ENCODE measurements at regions not wholly inside any gene's neighbourhood (a gene's known extent, or its start where the extent isn't known, plus 50 kb on each side); places are given as distances from the start of the nearest gene placed in this dataset.

GRCh38 chr13:24619282-24619681, 60.9 kb upstream of the ATP12A start:
- TF ChIP-seq CTCF (IDR thresholded peaks at IDR 0.05) (no peak), POLR2AphosphoS5 (IDR thresholded peaks at IDR 0.05) (no peak)

Data from stomach (tissue), 4 donors.